Neural progenitor cell (in vitro differentiated cells): ENCODE measurements at regions not wholly inside any gene's neighbourhood (a gene's known extent, or its start where the extent isn't known, plus 50 kb on each side); places are given as distances from the start of the nearest gene placed in this dataset.

Experiments used
- DNase-seq: peaks from one replicate; pipeline ENCODE4 v3.0.0-alpha.2; 2016; ENCODE audit warnings: low spot score
- H2AFZ ChIP-seq: fragments of 200-600 bp; sonication (generic); replicated peaks from 2 replicates; pipeline ENCODE4 v1.6.1; 2016; ENCODE audit warnings: antibody characterized with exemption
- H3F3A ChIP-seq: fragments of 200-600 bp; sonication (generic); 2 replicates; pipeline ENCODE4 v1.6.1; 2016; ENCODE audit warnings: antibody characterized with exemption, low read depth
- H3K27ac ChIP-seq: fragments of 200-600 bp; sonication (generic); 2 replicates; pipeline ENCODE4 v1.5.1; 2016; ENCODE audit warnings: mild to moderate bottlenecking
- H3K27me3 ChIP-seq: fragments of 200-600 bp; sonication (generic); 2 replicates; pipeline ENCODE4 v1.6.1; 2016; ENCODE audit warnings: mild to moderate bottlenecking, moderate library complexity
- H3K36me3 ChIP-seq: fragments of 200-600 bp; sonication (generic); 2 replicates; pipeline ENCODE4 v1.5.1; 2016
- H3K4me1 ChIP-seq: fragments of 200-600 bp; sonication (generic); 2 replicates; pipeline ENCODE4 v1.6.1; 2016; ENCODE audit warnings: mixed run types
- H3K4me2 ChIP-seq: fragments of 200-600 bp; sonication (generic); 2 replicates; pipeline ENCODE4 v1.6.1; 2016
- H3K4me3 ChIP-seq: fragments of 200-600 bp; sonication (generic); 2 replicates; pipeline ENCODE4 v1.5.1; 2016
- H3K79me2 ChIP-seq: fragments of 200-600 bp; sonication (generic); 2 replicates; pipeline ENCODE4 v1.6.1; 2016; ENCODE audit warnings: low read depth
- H3K9ac ChIP-seq: fragments of 200-600 bp; sonication (generic); 2 replicates; pipeline ENCODE4 v1.6.1; 2016
- H3K9me3 ChIP-seq: fragments of 200-600 bp; sonication (generic); 2 replicates; pipeline ENCODE4 v1.5.1; 2016; ENCODE audit warnings: low read depth
- H4K20me1 ChIP-seq: fragments of 200-600 bp; sonication (generic); 2 replicates; pipeline ENCODE4 v1.6.1; 2016; ENCODE audit warnings: low read depth
- H3K27ac Mint-ChIP-seq: 3 replicates; pipeline ENCODE4 v1.8.0; 2021; ENCODE audit warnings: mixed read lengths
- H3K27me3 Mint-ChIP-seq: 2 replicates; pipeline ENCODE4 v1.8.0; 2022; ENCODE audit warnings: low read depth, mild to moderate bottlenecking, inconsistent platforms, moderate library complexity, mixed read lengths; ENCODE audit not compliant: insufficient read depth
- H3K36me3 Mint-ChIP-seq: 3 replicates; pipeline ENCODE4 v1.8.0; 2021; ENCODE audit warnings: mixed read lengths
- H3K4me1 Mint-ChIP-seq: 3 replicates; pipeline ENCODE4 v1.8.0; 2021; ENCODE audit warnings: mixed read lengths
- H3K4me3 Mint-ChIP-seq: 3 replicates; pipeline ENCODE4 v1.8.0; 2021; ENCODE audit warnings: mild to moderate bottlenecking, moderate library complexity, mixed read lengths
- H3K9me3 Mint-ChIP-seq: 3 replicates; pipeline ENCODE4 v1.8.0; 2020; ENCODE audit warnings: mixed read lengths
- CTCF ChIP-seq: fragments of 200-600 bp; sonication (generic); IDR thresholded peaks from 2 replicates; pipeline ENCODE4 v1.5.1; 2017; ENCODE audit warnings: antibody characterized with exemption, mild to moderate bottlenecking
- EZH2 ChIP-seq: fragments of 200-600 bp; sonication (generic); IDR thresholded peaks from 2 replicates; pipeline ENCODE4 v1.6.1; 2017; ENCODE audit warnings: antibody characterized with exemption, mild to moderate bottlenecking, moderate library complexity
- EZH2phosphoT487 ChIP-seq: fragments of 200-600 bp; sonication (generic); IDR thresholded peaks from 2 replicates; pipeline ENCODE4 v1.6.1; 2017; ENCODE audit warnings: antibody characterized with exemption

- no peaks in the 10 kb centered on the region for H3K27me3 ChIP-seq
- H2AFZ ChIP-seq = no peak overlapping the region
- H3K27ac Mint-ChIP-seq = no peak overlapping the region
- H3K9me3 ChIP-seq = no peaks in the 10 kb centered on the region
- H3K4me1 Mint-ChIP-seq = peaks cover 15% of the 10 kb centered on the region
- H3K36me3 ChIP-seq = no peaks in the 10 kb centered on the region
- no peaks in the 10 kb centered on the region for H3K36me3 Mint-ChIP-seq
- H3K4me3 Mint-ChIP-seq = no peak overlapping the region
- no peak overlapping the region for H3K9ac ChIP-seq
- H3K4me2 ChIP-seq = no peak overlapping the region
- no peak overlapping the region for H3K4me3 ChIP-seq
- no peaks in the 10 kb centered on the region for H4K20me1 ChIP-seq
- H3K27me3 Mint-ChIP-seq = no peaks in the 10 kb centered on the region
- no peaks in the 10 kb centered on the region for H3F3A ChIP-seq
- no peak for DNase-seq
- no peaks in the 10 kb centered on the region for H3K9me3 Mint-ChIP-seq
- H3K27ac ChIP-seq = no peak overlapping the region
- H3K4me1 ChIP-seq = peaks cover 5% of the 10 kb centered on the region
- H3K79me2 ChIP-seq = no peaks in the 10 kb centered on the region
- TF ChIP-seq CTCF (no peak), EZH2phosphoT487 (no peak), EZH2 (no peak)
Measured at GRCh38 chr3:3589715-3590130, 209.5 kb upstream of the LRRN1 start.

- H3K9me3 ChIP-seq = no peaks in the 10 kb centered on the region
- Mint-ChIP-seq H3K4me3 (no peak overlapping the region), H3K27ac (peak overlapping the region; percentile 29), H3K27me3 (no peaks in the 10 kb centered on the region), H3K36me3 (no peaks in the 10 kb centered on the region), H3K9me3 (no peaks in the 10 kb centered on the region), H3K4me1 (peaks cover 15% of the 10 kb centered on the region)
- no peak overlapping the region for H3K4me3 ChIP-seq
- H3K36me3 ChIP-seq = no peaks in the 10 kb centered on the region
- H3K4me1 ChIP-seq = peaks cover 5% of the 10 kb centered on the region
- no peak overlapping the region for H3K27ac ChIP-seq
- H3K79me2 ChIP-seq = no peaks in the 10 kb centered on the region
- H3F3A ChIP-seq = no peaks in the 10 kb centered on the region
- H4K20me1 ChIP-seq = no peaks in the 10 kb centered on the region
- TF ChIP-seq EZH2 = no peak
- TF ChIP-seq EZH2phosphoT487 = no peak
- no peak for TF ChIP-seq CTCF
- no peak overlapping the region for H3K4me2 ChIP-seq
- no peak overlapping the region for H2AFZ ChIP-seq
- no peak overlapping the region for H3K9ac ChIP-seq
- DNase-seq = no peak
- H3K27me3 ChIP-seq = no peaks in the 10 kb centered on the region
Measured at GRCh38 chr3:3587647-3587972, 211.6 kb upstream of the LRRN1 start.

GRCh38 chr3:3586843-3587646 lies 212.2 kb upstream of the LRRN1 start:
- Histone ChIP-seq H3K27me3 (no peaks in the 10 kb centered on the region), H3K4me1 (peaks cover 5% of the 10 kb centered on the region), H3K27ac (no peak overlapping the region), H3K36me3 (no peaks in the 10 kb centered on the region), H3K4me3 (no peak overlapping the region), H3K4me2 (no peak overlapping the region), H3F3A (no peaks in the 10 kb centered on the region), H4K20me1 (no peaks in the 10 kb centered on the region), H3K79me2 (no peaks in the 10 kb centered on the region), H2AFZ (no peak overlapping the region), H3K9me3 (no peaks in the 10 kb centered on the region), H3K9ac (no peak overlapping the region)
- Mint-ChIP-seq H3K9me3 (no peaks in the 10 kb centered on the region), H3K4me1 (peaks cover 15% of the 10 kb centered on the region), H3K4me3 (no peak overlapping the region), H3K36me3 (no peaks in the 10 kb centered on the region), H3K27ac (peak overlapping the region; percentile 29), H3K27me3 (no peaks in the 10 kb centered on the region)
- DNase-seq = no peak
- no peak for TF ChIP-seq EZH2phosphoT487
- TF ChIP-seq EZH2 = no peak
- TF ChIP-seq CTCF = no peak
